NCI-H2196 (cell line): ENCODE measurements at regions not wholly inside any gene's neighbourhood (a gene's known extent, or its start where the extent isn't known, plus 50 kb on each side); places are given as distances from the start of the nearest gene placed in this dataset.

Experiments used
- DNase-seq: peaks from one replicate; lab custom pipeline; 2025; ENCODE audit not compliant: unreplicated experiment; lab: John Stamatoyannopoulos, UW

GRCh38 chr2:176595986-176596385 lies 326.7 kb downstream of the MTX2 start:
- DNase-seq, result peak; percentile 15

DNA sequence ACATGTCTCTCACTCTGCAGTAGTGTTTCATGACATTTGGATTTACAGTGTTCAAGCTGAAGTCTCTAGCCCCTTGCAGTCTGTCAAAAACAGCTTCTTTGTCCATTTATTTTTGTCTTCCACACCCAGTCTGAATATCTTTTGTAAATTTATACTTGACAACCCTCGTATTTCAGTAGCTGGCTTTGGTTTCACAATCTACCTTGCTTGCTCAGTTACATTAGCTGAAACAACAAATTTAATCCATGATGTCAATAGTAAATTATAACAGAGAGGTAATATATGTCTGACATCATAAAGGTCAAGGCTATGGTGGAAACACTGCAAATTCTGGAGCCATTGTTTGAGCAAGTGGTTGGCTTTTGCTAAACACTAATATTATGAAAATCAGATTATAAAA lies 328.7 kb downstream of the MTX2 start:
- DNase-seq, result no peak

GRCh38 chr2:176598351-176598750 lies 329.1 kb downstream of the MTX2 start:
- DNase-seq, result no peak

- no peak for DNase-seq
Measured at GRCh38 chr2:176599796-176600485, 330.7 kb downstream of the MTX2 start.

GRCh38 chr2:176601066-176601465 lies 331.8 kb downstream of the MTX2 start:
- DNase-seq, result no peak

- DNase-seq, result no peak
Measured at GRCh38 chr2:176612036-176612435, 342.8 kb downstream of the MTX2 start.

DNA sequence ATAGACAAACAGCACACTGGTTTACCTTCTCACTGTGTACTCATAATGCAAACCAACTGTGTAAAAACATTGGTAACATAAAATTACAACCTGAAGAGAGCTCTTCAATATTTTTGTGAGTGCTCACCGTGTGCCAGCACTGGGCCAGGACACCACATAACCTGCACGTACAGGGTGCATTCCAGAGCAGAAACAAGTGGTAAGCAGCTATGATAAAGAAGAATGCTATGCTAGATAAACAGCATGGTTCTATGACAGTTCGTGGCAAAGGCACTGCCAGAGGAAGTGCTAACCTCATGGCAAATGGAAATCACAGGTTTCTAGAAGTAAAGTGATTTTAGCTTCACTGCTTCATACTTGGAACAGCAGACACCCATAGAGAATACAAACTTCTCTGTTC lies 343.5 kb downstream of the MTX2 start:
- no peak for DNase-seq

GRCh38 chr2:176613323-176613987 lies 344.2 kb downstream of the MTX2 start:
- no peak for DNase-seq

DNA sequence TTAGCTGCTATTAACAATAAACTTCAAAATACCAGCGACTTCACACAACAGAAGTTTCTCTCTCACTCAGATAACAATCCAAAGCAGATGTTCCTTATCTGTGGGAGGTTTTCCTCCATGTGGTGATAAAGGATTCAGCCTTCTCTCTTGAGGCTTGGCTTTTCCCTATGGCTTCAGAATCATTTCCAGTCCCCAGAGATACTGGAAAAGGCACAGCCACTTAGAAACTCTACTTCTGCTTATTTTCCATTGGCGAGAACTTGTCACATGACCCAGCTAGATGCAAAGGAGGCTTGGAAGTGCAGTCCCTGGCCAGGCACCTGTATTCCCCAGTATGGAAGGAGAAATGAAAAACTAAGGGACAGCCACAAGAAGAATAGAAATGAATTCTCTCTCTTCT lies 344.8 kb downstream of the MTX2 start:
- no peak for DNase-seq

DNA sequence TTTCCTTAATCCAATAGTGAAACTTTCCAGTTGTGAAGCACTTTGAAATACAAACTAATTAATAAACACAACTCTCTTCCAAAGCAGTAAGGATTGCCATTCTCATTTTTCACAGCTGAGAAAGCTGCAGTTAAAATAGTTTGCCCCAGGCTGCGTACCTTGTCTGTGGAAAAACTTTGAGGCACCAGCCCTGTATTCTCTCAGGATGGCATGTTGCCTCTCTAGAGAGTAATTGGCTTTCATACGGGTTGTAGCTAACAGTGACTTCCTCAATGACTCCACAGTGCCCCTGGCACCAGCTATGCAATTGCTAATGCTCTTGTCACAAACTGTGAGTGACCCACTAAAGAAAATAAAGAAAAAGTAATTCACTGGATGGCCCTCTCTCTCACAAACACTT lies 345.7 kb downstream of the MTX2 start:
- no peak for DNase-seq

DNA sequence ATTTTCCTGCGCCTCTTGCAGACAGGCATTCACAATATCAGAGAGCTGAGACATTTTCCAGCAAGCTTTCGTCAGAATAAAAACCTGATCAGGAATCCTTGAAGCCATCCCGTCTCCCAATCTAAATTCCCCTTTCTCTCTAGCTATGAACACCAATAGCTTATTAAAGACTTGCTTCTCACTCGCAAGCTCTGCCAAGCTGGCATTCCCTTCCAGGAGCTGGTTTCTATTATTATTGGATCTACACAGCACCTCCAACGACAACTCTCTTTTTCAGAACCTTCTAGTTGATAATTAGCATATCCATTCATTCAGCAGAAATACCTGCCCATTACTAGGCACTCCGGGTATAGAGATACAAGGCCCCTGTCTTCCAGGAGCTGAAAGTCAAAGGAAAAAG lies 350.3 kb downstream of the MTX2 start:
- DNase-seq, result no peak

- no peak for DNase-seq
Measured at GRCh38 chr2:176621350-176621749, 352.1 kb downstream of the MTX2 start.

DNA sequence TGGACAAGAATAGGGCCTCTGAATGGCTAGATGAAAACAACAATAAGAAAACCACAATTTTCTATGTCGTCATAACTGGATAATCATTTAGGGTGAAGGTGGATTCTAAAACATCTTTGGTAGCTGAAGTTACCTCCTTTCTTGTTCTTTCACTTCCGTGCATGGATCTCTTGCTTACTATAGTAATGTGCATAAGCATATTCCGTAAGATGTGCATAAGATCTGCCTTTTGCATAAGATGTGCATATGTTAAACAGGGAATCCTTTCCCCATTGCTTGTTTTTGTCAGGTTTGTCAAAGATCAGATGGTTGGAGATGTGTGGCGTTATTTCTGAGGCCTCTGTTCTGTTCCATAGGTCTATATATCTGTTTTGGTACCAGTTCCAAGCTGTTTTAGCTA lies 353.6 kb downstream of the MTX2 start:
- no peak for DNase-seq

DNA sequence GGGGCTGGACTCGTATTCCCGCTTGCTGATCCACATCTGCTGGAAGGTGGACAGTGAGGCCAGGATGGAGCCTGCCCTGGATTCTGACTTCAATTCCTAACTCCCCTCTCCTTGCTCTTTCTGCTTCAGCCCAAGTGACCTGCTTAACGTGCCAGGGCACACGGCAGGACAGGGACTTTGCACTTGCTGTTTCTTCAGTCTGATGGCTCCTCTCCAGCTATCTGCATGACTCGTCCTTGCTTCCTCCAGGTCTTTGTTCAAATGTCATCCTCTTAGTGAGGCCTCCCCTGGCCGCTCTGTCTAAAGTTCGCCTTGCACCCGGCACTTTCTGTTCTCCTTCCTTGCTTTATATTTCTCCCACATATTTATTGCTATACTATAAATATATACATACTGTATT lies 357.6 kb downstream of the MTX2 start:
- DNase-seq, result no peak

GRCh38 chr2:176628438-176628837 lies 359.2 kb downstream of the MTX2 start:
- DNase-seq, result no peak

DNA sequence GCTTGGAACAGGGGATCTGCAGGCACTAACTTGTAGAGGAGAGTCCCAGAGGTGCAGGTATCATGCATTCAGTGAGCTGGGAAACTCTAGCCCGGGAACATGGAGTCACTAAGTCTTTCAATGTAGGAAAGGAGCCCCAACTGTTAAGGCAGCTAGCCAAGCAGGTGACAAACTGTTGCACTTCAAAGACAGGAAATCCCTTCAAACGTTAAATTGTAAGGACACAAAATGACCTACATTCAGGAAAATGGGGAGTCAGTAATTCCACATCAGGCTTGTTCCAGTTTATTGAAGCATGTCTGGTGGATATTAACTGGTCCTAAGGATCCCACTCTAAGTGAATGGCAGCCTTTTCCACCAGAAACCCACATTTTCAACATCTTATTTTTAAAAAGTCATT lies 364.5 kb downstream of the MTX2 start:
- no peak for DNase-seq

DNA sequence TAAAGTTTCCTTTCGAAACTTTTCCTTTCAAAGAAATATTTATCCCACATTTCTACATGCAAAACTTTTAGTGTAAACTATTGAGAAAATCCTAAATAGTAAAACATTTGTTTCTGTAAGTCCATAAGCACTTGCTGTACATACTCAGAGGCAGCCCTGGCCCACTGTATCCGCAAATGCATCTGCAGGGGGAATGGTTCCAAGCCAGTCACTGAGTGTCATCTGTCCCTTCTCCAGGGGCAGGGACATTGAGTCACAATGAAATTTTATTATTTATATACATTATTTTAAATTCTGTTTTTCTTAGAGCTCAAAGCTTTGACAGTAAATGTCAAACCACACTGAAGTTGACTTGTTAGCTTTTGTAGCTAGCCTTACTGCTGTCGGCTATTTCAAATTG lies 367.2 kb downstream of the MTX2 start:
- no peak for DNase-seq

- DNase-seq, result peak; percentile 61
Measured at GRCh38 chr2:176637142-176637485, 367.9 kb downstream of the MTX2 start.

GRCh38 chr2:176637486-176638166 lies 368.4 kb downstream of the MTX2 start:
- peak; percentile 61 for DNase-seq

- peak; percentile 74 for DNase-seq
Measured at GRCh38 chr2:176638167-176639015, 369.1 kb downstream of the MTX2 start.

- DNase-seq, result no peak
Measured at GRCh38 chr2:176639016-176639343, 369.7 kb downstream of the MTX2 start.

- DNase-seq, result no peak
Measured at GRCh38 chr2:176639671-176640070, 370.4 kb downstream of the MTX2 start.
